Endothelial cell of umbilical vein (primary cell): ENCODE measurements at regions not wholly inside any gene's neighbourhood (a gene's known extent, or its start where the extent isn't known, plus 50 kb on each side); places are given as distances from the start of the nearest gene placed in this dataset.

Experiments used
- CTCF ChIP-seq, 2 donors: IDR thresholded peaks; 1 replicate in 1 of 2; 2 replicates in 1 of 2; pipeline ENCODE4 v1.5.1; 2011; ENCODE audit warnings: low read length in 2 of 2, mild to moderate bottlenecking in 2 of 2, moderate library complexity in 2 of 2, control low read depth in 1 of 2, inconsistent platforms in 1 of 2, low read depth in 1 of 2; ENCODE audit not compliant: insufficient read depth in 1 of 2; ENCODE audit errors: extremely low read depth in 1 of 2
- EZH2 ChIP-seq: IDR thresholded peaks from 2 replicates; pipeline ENCODE4 v1.6.1; 2012; ENCODE audit warnings: borderline replicate concordance, low read depth, mild to moderate bottlenecking, moderate library complexity, low read length, inconsistent platforms; ENCODE audit not compliant: severe bottlenecking
- JUN ChIP-seq: IDR thresholded peaks from 2 replicates; pipeline ENCODE4 v1.6.1; 2011; ENCODE audit warnings: borderline replicate concordance, low read depth; ENCODE audit not compliant: insufficient read length, insufficient read depth
- MAX ChIP-seq: IDR thresholded peaks from 2 replicates; pipeline ENCODE4 v1.6.1; 2011; ENCODE audit not compliant: insufficient read depth, insufficient read length
- MYC ChIP-seq: IDR thresholded peaks from one replicate; pipeline ENCODE4 v1.6.1; 2011; ENCODE audit warnings: mild to moderate bottlenecking, low read depth, low read length
- POLR2A ChIP-seq: IDR thresholded peaks from 2 replicates; pipeline ENCODE4 v1.6.1; 2012; ENCODE audit warnings: low read depth, mild to moderate bottlenecking, control low read depth, low read length
- POLR2AphosphoS5 ChIP-seq: IDR thresholded peaks from 2 replicates; pipeline ENCODE4 v1.6.1; 2012; ENCODE audit warnings: low read depth, mild to moderate bottlenecking, control low read depth, low read length, moderate library complexity; ENCODE audit not compliant: insufficient read depth

GRCh38 chr1:5638582-5638981 is 353.6 kb downstream of the NPHP4 start:
- TF ChIP-seq EZH2 = no peak
- TF ChIP-seq CTCF (IDR thresholded peaks at IDR 0.05; ENCODE audit: extremely low read depth in 1 of 2, insufficient read depth in 1 of 2, low read depth in 1 of 2, low read length in 2 of 2) = no peak
- no peak for TF ChIP-seq MYC
- TF ChIP-seq POLR2AphosphoS5 = no peak
- TF ChIP-seq POLR2A = no peak
- TF ChIP-seq MAX = no peak
- no peak for TF ChIP-seq JUN
